HepG2 (cell line): ENCODE measurements at regions not wholly inside any gene's neighbourhood (a gene's known extent, or its start where the extent isn't known, plus 50 kb on each side); places are given as distances from the start of the nearest gene placed in this dataset.

Experiments used
- EZH2 ChIP-seq: conservative IDR thresholded peaks from 2 replicates; pipeline ENCODE4 v1.6.1; 2012; ENCODE audit warnings: mild to moderate bottlenecking, low read depth, low read length, moderate library complexity
- SMARCC2 ChIP-seq: fragments of 450-650 bp; IDR thresholded peaks from 2 replicates; pipeline ENCODE4 v1.6.1; 2017; ENCODE audit warnings: antibody characterized with exemption, mild to moderate bottlenecking

DNA sequence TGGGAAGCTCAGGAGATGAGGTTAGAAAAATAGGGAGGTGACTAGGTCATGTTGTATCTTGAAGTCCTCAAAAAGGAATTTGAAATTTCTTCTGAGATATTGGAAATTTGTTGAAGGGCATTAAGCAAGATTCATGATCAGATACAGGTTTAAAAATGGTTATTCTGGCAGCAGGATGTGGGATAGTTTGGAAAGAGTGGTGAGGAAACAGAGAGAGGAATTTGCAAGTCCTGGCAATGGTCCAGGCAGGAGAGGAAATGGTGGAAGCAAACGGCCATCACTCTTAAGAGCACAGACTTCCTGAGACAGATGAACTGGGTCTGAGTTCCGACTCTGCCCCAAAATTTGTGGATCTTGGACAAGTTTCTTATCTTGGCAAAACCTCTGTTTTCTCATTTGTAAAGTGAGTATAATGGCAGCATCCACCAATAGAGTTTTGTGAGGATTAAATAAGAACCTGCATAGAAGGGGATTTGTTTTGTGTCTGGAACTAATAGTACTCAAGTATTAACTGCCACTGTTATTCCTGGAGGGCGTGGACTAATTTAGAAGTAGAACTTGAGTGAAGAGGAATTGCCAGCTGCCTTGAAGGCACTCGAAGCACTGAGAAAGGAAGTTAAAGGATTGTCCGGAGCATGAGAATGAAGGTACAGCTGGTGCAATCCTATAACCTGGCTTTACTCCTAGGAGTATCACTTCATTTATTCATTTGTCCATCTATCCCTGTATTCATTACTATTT lies 99.6 kb downstream of the CCNA1 start:
- TF ChIP-seq EZH2 (no peak), SMARCC2 (no peak)
